ENCODE measurements at regions not wholly inside any gene's neighbourhood (a gene's known extent, or its start where the extent isn't known, plus 50 kb on each side); places are given as distances from the start of the nearest gene placed in this dataset.

DNA sequence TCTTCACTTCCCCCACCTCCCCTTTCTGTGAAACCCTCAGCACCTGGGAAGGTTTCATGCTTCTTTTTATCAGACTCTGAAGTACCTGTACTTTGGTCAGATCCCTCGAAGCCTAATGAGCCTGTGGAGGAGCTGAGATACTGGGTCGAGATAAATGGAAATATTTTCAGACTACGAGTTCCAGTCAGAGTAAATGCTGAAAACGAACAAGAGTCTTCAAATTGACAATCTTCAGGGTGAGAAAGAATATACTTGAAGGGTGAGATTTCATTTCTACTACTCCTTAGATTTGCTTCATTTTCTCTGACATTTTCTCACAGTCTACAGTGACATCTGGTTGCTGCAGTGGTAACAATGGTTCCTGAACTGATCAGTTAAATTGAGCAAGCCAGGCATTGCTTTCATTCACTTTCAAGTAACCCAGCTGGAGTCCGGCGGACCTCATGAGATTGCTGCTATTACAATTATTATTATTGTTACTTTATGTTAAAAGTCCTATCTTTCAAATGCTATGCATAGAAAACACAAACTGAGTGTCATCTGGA is 337.2 kb downstream of the VGLL3 start:
- no peaks in the 10 kb centered on the region for H3K9me3 Mint-ChIP-seq
- no peaks in the 10 kb centered on the region for H3K4me1 Mint-ChIP-seq
- no peaks in the 10 kb centered on the region for H3K36me3 Mint-ChIP-seq (ENCODE audit: low read depth)
- no peak for DNase-seq
- no peak overlapping the region for H3K4me3 Mint-ChIP-seq
- no peak for TF ChIP-seq CTCF (IDR thresholded peaks at IDR 0.05)
- H3K27me3 Mint-ChIP-seq (ENCODE audit: low read depth, poor library complexity), result peaks cover 4% of the 10 kb centered on the region
- H3K27ac Mint-ChIP-seq, result no peak overlapping the region

GRCh38 chr3:86648087-86648486 is 342.9 kb downstream of the VGLL3 start:
- no peak overlapping the region for H3K27ac Mint-ChIP-seq
- no peaks in the 10 kb centered on the region for H3K4me1 Mint-ChIP-seq
- TF ChIP-seq CTCF (IDR thresholded peaks at IDR 0.05), result no peak
- no peaks in the 10 kb centered on the region for H3K9me3 Mint-ChIP-seq
- DNase-seq, result no peak
- H3K27me3 Mint-ChIP-seq (ENCODE audit: low read depth, poor library complexity), result peaks cover 6% of the 10 kb centered on the region
- no peak overlapping the region for H3K4me3 Mint-ChIP-seq
- no peaks in the 10 kb centered on the region for H3K36me3 Mint-ChIP-seq (ENCODE audit: low read depth)

- no peaks in the 10 kb centered on the region for H3K9me3 Mint-ChIP-seq
- no peak for TF ChIP-seq CTCF (IDR thresholded peaks at IDR 0.05)
- no peaks in the 10 kb centered on the region for H3K36me3 Mint-ChIP-seq (ENCODE audit: low read depth)
- DNase-seq, result no peak
- H3K4me3 Mint-ChIP-seq, result no peak overlapping the region
- no peak overlapping the region for H3K27ac Mint-ChIP-seq
- H3K4me1 Mint-ChIP-seq, result no peaks in the 10 kb centered on the region
- H3K27me3 Mint-ChIP-seq (ENCODE audit: low read depth, poor library complexity), result peaks cover 6% of the 10 kb centered on the region
Observed at GRCh38 chr3:86645756-86646155, 345.2 kb downstream of the VGLL3 start.

DNA sequence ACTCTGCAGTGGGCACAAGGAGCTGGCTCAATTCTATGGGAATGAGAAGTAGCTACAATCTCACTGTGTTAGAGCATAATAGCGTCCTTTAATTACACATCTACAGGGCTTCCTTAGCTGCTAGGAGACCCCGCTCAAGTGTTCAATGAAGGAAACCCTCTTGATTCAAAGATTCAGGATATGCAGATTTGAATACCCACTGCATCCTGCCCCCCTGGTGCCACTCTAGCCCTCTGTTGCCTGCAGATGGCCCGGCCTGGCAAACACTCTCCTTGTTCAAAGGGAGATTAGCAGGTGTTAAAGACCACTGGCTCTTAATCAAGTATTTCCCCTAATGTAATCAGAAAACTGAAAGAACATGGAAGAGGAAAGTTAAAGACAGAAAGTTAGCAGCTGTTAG is 356.6 kb downstream of the VGLL3 start:
- Mint-ChIP-seq H3K4me1 (no peaks in the 10 kb centered on the region), H3K27ac (peak overlapping the region; percentile 59), H3K27me3 (ENCODE audit: low read depth, poor library complexity) (no peaks in the 10 kb centered on the region), H3K9me3 (no peaks in the 10 kb centered on the region), H3K4me3 (no peak overlapping the region), H3K36me3 (ENCODE audit: low read depth) (no peaks in the 10 kb centered on the region)
- no peak for TF ChIP-seq CTCF (IDR thresholded peaks at IDR 0.05)
- no peak for DNase-seq

DNA sequence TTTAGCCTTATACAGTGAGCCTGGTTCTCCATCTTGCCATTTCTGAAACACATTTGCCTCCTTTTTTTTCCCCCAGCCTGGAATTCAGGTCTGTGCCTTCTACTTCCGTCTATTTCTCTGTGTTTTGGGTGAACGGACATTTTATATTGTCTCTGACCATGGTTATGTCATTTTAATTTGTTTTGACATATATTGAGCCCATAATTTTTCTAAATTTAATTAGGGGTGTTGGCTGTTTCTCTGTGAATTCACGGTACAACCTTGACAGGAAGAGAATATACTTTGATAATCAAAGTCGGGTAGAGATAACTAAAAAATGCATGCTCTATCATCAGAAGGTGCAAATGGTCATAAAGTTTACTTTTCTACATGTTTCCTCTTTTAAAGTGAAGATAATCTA is 361.4 kb downstream of the VGLL3 start:
- no peak overlapping the region for H3K27ac Mint-ChIP-seq
- DNase-seq, result no peak
- no peak for TF ChIP-seq CTCF (IDR thresholded peaks at IDR 0.05)
- H3K36me3 Mint-ChIP-seq (ENCODE audit: low read depth), result no peaks in the 10 kb centered on the region
- no peaks in the 10 kb centered on the region for H3K4me1 Mint-ChIP-seq
- H3K27me3 Mint-ChIP-seq (ENCODE audit: low read depth, poor library complexity), result no peaks in the 10 kb centered on the region
- H3K9me3 Mint-ChIP-seq, result no peaks in the 10 kb centered on the region
- no peak overlapping the region for H3K4me3 Mint-ChIP-seq

DNA sequence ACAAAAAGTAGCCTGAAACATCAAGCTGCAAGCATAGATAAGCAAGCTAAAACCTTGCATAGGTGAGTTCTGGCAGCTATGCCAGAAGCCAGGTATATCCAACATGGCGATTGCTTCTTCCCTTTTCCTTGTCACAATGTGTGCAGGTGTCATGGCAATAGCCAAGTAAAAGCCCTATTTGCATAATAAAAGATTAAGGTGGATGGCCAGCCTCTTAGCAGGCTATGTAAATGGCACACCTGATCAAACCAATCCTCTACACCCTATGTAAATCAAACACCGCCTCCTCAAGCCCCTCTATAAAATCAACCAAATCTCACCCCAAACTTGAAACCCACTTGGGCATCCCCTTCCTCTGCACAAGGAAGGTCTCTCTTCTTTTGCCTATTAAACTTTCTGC is 366.8 kb downstream of the VGLL3 start:
- no peak overlapping the region for H3K4me3 Mint-ChIP-seq
- H3K36me3 Mint-ChIP-seq (ENCODE audit: low read depth), result no peaks in the 10 kb centered on the region
- H3K4me1 Mint-ChIP-seq, result no peaks in the 10 kb centered on the region
- TF ChIP-seq CTCF (IDR thresholded peaks at IDR 0.05), result no peak
- H3K27me3 Mint-ChIP-seq (ENCODE audit: low read depth, poor library complexity), result no peaks in the 10 kb centered on the region
- DNase-seq, result no peak
- no peaks in the 10 kb centered on the region for H3K9me3 Mint-ChIP-seq
- no peak overlapping the region for H3K27ac Mint-ChIP-seq
